ENCODE measurements at regions not wholly inside any gene's neighbourhood (a gene's known extent, or its start where the extent isn't known, plus 50 kb on each side); places are given as distances from the start of the nearest gene placed in this dataset.

DNA sequence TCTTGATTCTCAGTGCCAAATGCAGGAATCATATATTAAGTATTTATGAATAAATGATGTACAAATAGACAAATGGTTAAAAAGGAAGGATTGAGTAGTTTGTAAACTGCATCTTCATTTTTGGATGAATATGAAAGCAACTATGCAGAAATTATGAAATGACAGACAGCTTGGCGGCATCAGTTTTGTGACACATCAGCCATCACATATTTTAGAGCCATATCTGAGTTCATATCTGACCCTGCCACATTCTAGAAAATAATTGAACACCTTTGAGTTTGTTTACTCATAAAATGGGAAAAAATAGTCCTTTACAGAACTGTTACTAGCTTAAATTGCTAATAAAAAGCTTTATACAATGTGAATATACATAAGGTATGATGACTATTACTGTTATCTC lies 448.2 kb downstream of the KIF20B start:
- no peaks in the 10 kb centered on the region for H3K4me1 ChIP-seq
- no peaks in the 10 kb centered on the region for H3K27me3 ChIP-seq
- no peak overlapping the region for H3K27ac ChIP-seq
- no peak overlapping the region for H3K4me3 ChIP-seq
- no peak for DNase-seq
- H3K36me3 ChIP-seq: no peaks in the 10 kb centered on the region
- WGBS, 5 donors: 92 to 98% (median 97%) methylated on average over 1 of the region's 1 CpG
- no peaks in the 10 kb centered on the region for H3K9me3 ChIP-seq
- intact Hi-C loops (cut with DNase I; ENCODE audit: low total_unique reads): no loop called here
- TF ChIP-seq POLR2AphosphoS5 (IDR thresholded peaks at IDR 0.05) (no peak), POLR2A (IDR thresholded peaks at IDR 0.05) (no peak), EP300 (IDR thresholded peaks at IDR 0.05) (no peak)
- TF ChIP-seq, protein P1, sequence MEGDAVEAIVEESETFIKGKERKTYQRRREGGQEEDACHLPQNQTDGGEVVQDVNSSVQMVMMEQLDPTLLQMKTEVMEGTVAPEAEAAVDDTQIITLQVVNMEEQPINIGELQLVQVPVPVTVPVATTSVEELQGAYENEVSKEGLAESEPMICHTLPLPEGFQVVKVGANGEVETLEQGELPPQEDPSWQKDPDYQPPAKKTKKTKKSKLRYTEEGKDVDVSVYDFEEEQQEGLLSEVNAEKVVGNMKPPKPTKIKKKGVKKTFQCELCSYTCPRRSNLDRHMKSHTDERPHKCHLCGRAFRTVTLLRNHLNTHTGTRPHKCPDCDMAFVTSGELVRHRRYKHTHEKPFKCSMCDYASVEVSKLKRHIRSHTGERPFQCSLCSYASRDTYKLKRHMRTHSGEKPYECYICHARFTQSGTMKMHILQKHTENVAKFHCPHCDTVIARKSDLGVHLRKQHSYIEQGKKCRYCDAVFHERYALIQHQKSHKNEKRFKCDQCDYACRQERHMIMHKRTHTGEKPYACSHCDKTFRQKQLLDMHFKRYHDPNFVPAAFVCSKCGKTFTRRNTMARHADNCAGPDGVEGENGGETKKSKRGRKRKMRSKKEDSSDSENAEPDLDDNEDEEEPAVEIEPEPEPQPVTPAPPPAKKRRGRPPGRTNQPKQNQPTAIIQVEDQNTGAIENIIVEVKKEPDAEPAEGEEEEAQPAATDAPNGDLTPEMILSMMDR (IDR thresholded peaks at IDR 0.05): no peak

DNA sequence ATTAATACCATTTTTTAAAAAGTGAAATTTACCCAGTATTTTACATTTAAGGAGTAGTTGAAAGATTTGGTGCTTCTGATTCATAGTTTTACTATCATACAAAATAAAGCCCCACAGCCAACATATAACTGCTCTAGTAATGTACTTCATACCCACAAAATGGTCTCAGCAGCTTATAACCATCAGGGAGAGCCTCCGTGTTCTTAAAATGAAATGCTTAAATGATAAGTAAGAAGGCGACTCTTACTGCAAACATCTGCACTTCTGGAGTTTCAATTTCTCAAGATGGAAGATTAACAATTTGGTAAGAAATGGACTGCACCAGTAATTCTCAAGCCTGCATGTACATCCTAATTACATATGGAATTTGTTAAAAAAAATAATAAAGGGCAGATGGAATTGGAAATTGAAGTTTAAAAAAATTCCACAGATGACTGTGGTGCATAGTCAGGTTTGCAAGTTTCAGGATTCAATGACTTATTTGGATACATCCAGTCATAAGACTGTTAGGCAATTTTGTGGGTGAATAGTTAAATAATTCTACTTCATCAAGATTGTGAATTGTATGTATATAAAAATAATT lies 461.0 kb downstream of the KIF20B start:
- H3K9me3 ChIP-seq: peaks cover 0 to 8% (median 2%) of the 10 kb centered on the region in 4 donors
- H3K4me3 ChIP-seq: no peak overlapping the region
- no peaks in the 10 kb centered on the region for H3K27me3 ChIP-seq
- no peaks in the 10 kb centered on the region for H3K36me3 ChIP-seq
- H3K27ac ChIP-seq: no peak overlapping the region
- no peak for DNase-seq
- 77 to 95% (median 86%) methylated on average over 2 of the region's 2 CpGs for WGBS, 5 donors
- TF ChIP-seq, protein P1 (IDR thresholded peaks at IDR 0.05): no peak
- no peak for TF ChIP-seq POLR2A (IDR thresholded peaks at IDR 0.05)
- no peak for TF ChIP-seq EP300 (IDR thresholded peaks at IDR 0.05)
- TF ChIP-seq POLR2AphosphoS5 (IDR thresholded peaks at IDR 0.05): no peak
- H3K4me1 ChIP-seq: no peaks in the 10 kb centered on the region
- intact Hi-C loops (cut with DNase I; ENCODE audit: low total_unique reads): no loop called here

DNA sequence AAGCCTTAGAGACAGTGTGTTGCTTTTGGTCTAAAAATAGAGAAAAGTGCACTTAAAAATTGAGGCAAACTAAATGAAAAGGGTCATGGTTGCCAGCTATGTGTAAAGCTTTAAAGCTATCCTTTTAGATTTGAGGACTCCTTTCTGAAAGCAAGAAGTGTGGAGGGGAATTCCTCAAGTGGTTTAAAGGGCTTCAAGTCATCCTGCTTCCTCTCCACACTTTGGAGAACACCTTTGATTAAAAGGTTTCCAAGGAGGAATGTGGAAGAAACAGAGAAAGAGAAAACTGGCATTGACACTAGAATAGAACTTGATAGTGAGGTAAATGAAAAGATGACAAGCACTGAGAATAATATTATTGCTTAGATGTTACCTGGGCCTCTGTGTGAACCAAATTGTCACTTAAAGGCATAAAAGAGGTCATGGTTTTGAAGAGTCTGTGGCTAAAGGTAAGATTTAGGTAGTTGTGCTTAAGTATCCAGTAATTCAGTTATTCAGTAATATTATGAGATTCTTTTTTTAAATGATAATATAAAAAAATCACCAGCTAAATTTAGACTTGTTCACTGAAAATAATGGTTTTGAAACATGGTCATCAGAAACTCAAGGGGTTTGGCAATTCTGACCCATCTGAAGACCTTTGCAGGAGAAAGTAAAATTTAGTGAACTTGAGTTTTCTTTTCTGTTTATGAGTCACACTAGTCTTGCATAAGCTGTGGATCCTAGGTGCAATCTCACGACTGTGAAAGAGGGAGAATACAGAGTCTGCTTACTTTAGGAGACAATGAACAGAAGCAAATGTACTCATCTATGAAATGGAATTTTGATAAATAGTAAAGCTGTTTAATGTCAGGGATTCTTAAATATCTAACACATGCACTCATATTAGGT lies 466.0 kb downstream of the KIF20B start:
- DNase-seq: no peak
- no peaks in the 10 kb centered on the region for H3K36me3 ChIP-seq
- H3K4me1 ChIP-seq: no peaks in the 10 kb centered on the region
- H3K27ac ChIP-seq: no peak overlapping the region
- no peak for TF ChIP-seq EP300 (IDR thresholded peaks at IDR 0.05)
- TF ChIP-seq, protein P1 (IDR thresholded peaks at IDR 0.05): no peak
- no peak for TF ChIP-seq POLR2A (IDR thresholded peaks at IDR 0.05)
- no peak for TF ChIP-seq POLR2AphosphoS5 (IDR thresholded peaks at IDR 0.05)
- intact Hi-C loops (cut with DNase I; ENCODE audit: low total_unique reads): no loop called here
- no peaks in the 10 kb centered on the region for H3K27me3 ChIP-seq
- peaks cover 0 to 8% (median 2%) of the 10 kb centered on the region in 4 donors for H3K9me3 ChIP-seq
- H3K4me3 ChIP-seq: no peak overlapping the region
- WGBS, 5 donors: 29 to 50% (median 39%) methylated on average over 1 of the region's 1 CpG

DNA sequence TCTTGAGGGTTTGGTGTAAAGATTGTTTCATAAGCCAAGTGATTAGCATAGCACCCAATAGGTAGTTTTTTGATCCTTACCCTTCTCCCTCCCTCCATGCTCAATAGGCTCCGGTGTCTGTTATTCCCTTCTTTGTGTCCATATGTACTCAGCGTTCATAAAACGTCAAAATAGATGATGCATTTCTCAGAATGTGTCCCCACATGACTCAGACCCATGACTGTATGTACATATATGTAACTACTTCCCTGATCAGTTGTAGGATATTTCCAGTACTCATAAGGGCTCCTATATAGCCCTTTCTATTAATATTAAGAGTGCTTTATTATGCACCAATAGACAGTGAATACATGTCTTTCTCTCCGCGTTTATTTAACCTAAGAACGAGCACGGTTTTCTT lies 466.9 kb downstream of the KIF20B start:
- Histone ChIP-seq H3K36me3 (no peaks in the 10 kb centered on the region), H3K4me3 (no peak overlapping the region), H3K9me3 (peaks cover 0 to 8% (median 2%) of the 10 kb centered on the region in 4 donors), H3K27ac (no peak overlapping the region), H3K27me3 (no peaks in the 10 kb centered on the region), H3K4me1 (no peaks in the 10 kb centered on the region)
- intact Hi-C loops (cut with DNase I; ENCODE audit: low total_unique reads): no loop called here
- WGBS, 5 donors: 78 to 89% (median 81%) methylated on average over 7 of the region's 7 CpGs
- TF ChIP-seq EP300 (IDR thresholded peaks at IDR 0.05): no peak
- no peak for TF ChIP-seq POLR2AphosphoS5 (IDR thresholded peaks at IDR 0.05)
- TF ChIP-seq, protein P1 (IDR thresholded peaks at IDR 0.05): no peak
- DNase-seq: no peak
